Dendritic cell treated with granulocyte-macrophage colony-stimulating factor and Interleukin-4, amounts not matched to agents 40 ng/mL and 50 ng/mL, for 4 days (primary cell): ENCODE measurements at regions not wholly inside any gene's neighbourhood (a gene's known extent, or its start where the extent isn't known, plus 50 kb on each side); places are given as distances from the start of the nearest gene placed in this dataset.

Source experiments
- H3K27ac Mint-ChIP-seq: one replicate; pipeline ENCODE4 v1.8.0; 2022; ENCODE audit warnings: mild to moderate bottlenecking, mixed read lengths
- H3K27me3 Mint-ChIP-seq: one replicate; pipeline ENCODE4 v1.8.0; 2022; ENCODE audit warnings: mild to moderate bottlenecking, mixed read lengths
- H3K36me3 Mint-ChIP-seq: one replicate; pipeline ENCODE4 v1.8.0; 2022; ENCODE audit warnings: low read depth, mixed read lengths
- H3K4me1 Mint-ChIP-seq: one replicate; pipeline ENCODE4 v1.8.0; 2022; ENCODE audit warnings: low read depth, mixed read lengths
- H3K4me3 Mint-ChIP-seq: one replicate; pipeline ENCODE4 v1.8.0; 2022; ENCODE audit warnings: mild to moderate bottlenecking, moderate library complexity, mixed read lengths
- H3K9me3 Mint-ChIP-seq: one replicate; pipeline ENCODE4 v1.8.0; 2022; ENCODE audit warnings: mixed read lengths
- intact Hi-C: fragments of 100-400 bp; cut with micrococcal nuclease; formaldehyde crosslinking; loops from one replicate; pipeline ENCODE4 v1.15.0; 2022

GRCh38 chr5:98066910-98067309 lies 706.6 kb upstream of the RGMB start:
- no peak overlapping the region for H3K27ac Mint-ChIP-seq
- no peak overlapping the region for H3K4me3 Mint-ChIP-seq
- no peaks in the 10 kb centered on the region for H3K36me3 Mint-ChIP-seq
- intact Hi-C loops = no loop called here
- no peaks in the 10 kb centered on the region for H3K9me3 Mint-ChIP-seq
- H3K27me3 Mint-ChIP-seq = no peaks in the 10 kb centered on the region
- H3K4me1 Mint-ChIP-seq = no peaks in the 10 kb centered on the region

GRCh38 chr5:98069876-98070512 lies 703.5 kb upstream of the RGMB start:
- intact Hi-C loops = no loop called here
- Mint-ChIP-seq H3K4me3 (no peak overlapping the region), H3K27ac (no peak overlapping the region), H3K27me3 (no peaks in the 10 kb centered on the region), H3K36me3 (no peaks in the 10 kb centered on the region), H3K9me3 (no peaks in the 10 kb centered on the region), H3K4me1 (no peaks in the 10 kb centered on the region)

GRCh38 chr5:98072921-98073320 lies 700.5 kb upstream of the RGMB start:
- Mint-ChIP-seq H3K9me3 (no peaks in the 10 kb centered on the region), H3K4me3 (no peak overlapping the region), H3K4me1 (no peaks in the 10 kb centered on the region), H3K27ac (no peak overlapping the region), H3K36me3 (no peaks in the 10 kb centered on the region), H3K27me3 (no peaks in the 10 kb centered on the region)
- intact Hi-C loops = no loop called here

- intact Hi-C loops = no loop called here
- Mint-ChIP-seq H3K4me1 (no peaks in the 10 kb centered on the region), H3K27ac (no peak overlapping the region), H3K36me3 (no peaks in the 10 kb centered on the region), H3K9me3 (no peaks in the 10 kb centered on the region), H3K27me3 (no peaks in the 10 kb centered on the region), H3K4me3 (no peak overlapping the region)
Observed at GRCh38 chr5:98076501-98076900, 697.0 kb upstream of the RGMB start.

GRCh38 chr5:98085593-98085992 lies 687.9 kb upstream of the RGMB start:
- Mint-ChIP-seq H3K36me3 (no peaks in the 10 kb centered on the region), H3K4me3 (no peak overlapping the region), H3K9me3 (no peaks in the 10 kb centered on the region), H3K4me1 (no peaks in the 10 kb centered on the region), H3K27me3 (no peaks in the 10 kb centered on the region), H3K27ac (no peak overlapping the region)
- intact Hi-C loops = no loop called here

- no peaks in the 10 kb centered on the region for H3K4me1 Mint-ChIP-seq
- intact Hi-C loops = no loop called here
Observed at GRCh38 chr5:98095072-98095471, 678.4 kb upstream of the RGMB start.

GRCh38 chr5:98096155-98096554 lies 677.3 kb upstream of the RGMB start:
- H3K27ac Mint-ChIP-seq = no peak overlapping the region
- no peaks in the 10 kb centered on the region for H3K27me3 Mint-ChIP-seq
- no peak overlapping the region for H3K4me3 Mint-ChIP-seq
- intact Hi-C loops = no loop called here
- H3K4me1 Mint-ChIP-seq = no peaks in the 10 kb centered on the region
- no peaks in the 10 kb centered on the region for H3K9me3 Mint-ChIP-seq
- H3K36me3 Mint-ChIP-seq = no peaks in the 10 kb centered on the region

More at GRCh38 chr5:98095072-98095471, 678.4 kb upstream of the RGMB start:
- Mint-ChIP-seq H3K27me3 (no peaks in the 10 kb centered on the region), H3K9me3 (no peaks in the 10 kb centered on the region), H3K36me3 (no peaks in the 10 kb centered on the region), H3K27ac (no peak overlapping the region), H3K4me3 (no peak overlapping the region)

GRCh38 chr5:98099448-98100105 lies 673.9 kb upstream of the RGMB start:
- intact Hi-C loops = no loop called here
- H3K36me3 Mint-ChIP-seq = no peaks in the 10 kb centered on the region
- no peaks in the 10 kb centered on the region for H3K9me3 Mint-ChIP-seq
- no peak overlapping the region for H3K4me3 Mint-ChIP-seq
- no peaks in the 10 kb centered on the region for H3K27me3 Mint-ChIP-seq
- H3K27ac Mint-ChIP-seq = no peak overlapping the region
- H3K4me1 Mint-ChIP-seq = no peaks in the 10 kb centered on the region

- Mint-ChIP-seq H3K9me3 (no peaks in the 10 kb centered on the region), H3K27me3 (no peaks in the 10 kb centered on the region), H3K4me1 (no peaks in the 10 kb centered on the region), H3K27ac (no peak overlapping the region), H3K36me3 (no peaks in the 10 kb centered on the region), H3K4me3 (no peak overlapping the region)
- intact Hi-C loops = no loop called here
Observed at GRCh38 chr5:98101131-98101530, 672.3 kb upstream of the RGMB start.

- no peaks in the 10 kb centered on the region for H3K4me1 Mint-ChIP-seq
- no peaks in the 10 kb centered on the region for H3K9me3 Mint-ChIP-seq
- no peak overlapping the region for H3K4me3 Mint-ChIP-seq
- H3K36me3 Mint-ChIP-seq = no peaks in the 10 kb centered on the region
- intact Hi-C loops = no loop called here
- H3K27ac Mint-ChIP-seq = no peak overlapping the region
- H3K27me3 Mint-ChIP-seq = no peaks in the 10 kb centered on the region
Observed at GRCh38 chr5:98102936-98103335, 670.5 kb upstream of the RGMB start.

- no peak overlapping the region for H3K27ac Mint-ChIP-seq
- H3K4me1 Mint-ChIP-seq = no peaks in the 10 kb centered on the region
- no peaks in the 10 kb centered on the region for H3K27me3 Mint-ChIP-seq
- H3K9me3 Mint-ChIP-seq = no peaks in the 10 kb centered on the region
- intact Hi-C loops = no loop called here
- no peak overlapping the region for H3K4me3 Mint-ChIP-seq
- H3K36me3 Mint-ChIP-seq = no peaks in the 10 kb centered on the region
Observed at GRCh38 chr5:98103807-98104206, 669.7 kb upstream of the RGMB start.

- H3K9me3 Mint-ChIP-seq = no peaks in the 10 kb centered on the region
- no peak overlapping the region for H3K27ac Mint-ChIP-seq
Observed at GRCh38 chr5:98104454-98105188, 668.8 kb upstream of the RGMB start.

GRCh38 chr5:98105681-98106080 lies 667.8 kb upstream of the RGMB start:
- Mint-ChIP-seq H3K27me3 (no peaks in the 10 kb centered on the region), H3K4me1 (no peaks in the 10 kb centered on the region), H3K36me3 (no peaks in the 10 kb centered on the region), H3K27ac (no peak overlapping the region), H3K9me3 (no peaks in the 10 kb centered on the region), H3K4me3 (no peak overlapping the region)
- intact Hi-C loops = no loop called here

More at GRCh38 chr5:98104454-98105188, 668.8 kb upstream of the RGMB start:
- Mint-ChIP-seq H3K4me3 (no peak overlapping the region), H3K36me3 (no peaks in the 10 kb centered on the region), H3K27me3 (no peaks in the 10 kb centered on the region), H3K4me1 (no peaks in the 10 kb centered on the region)
- intact Hi-C loops = no loop called here

GRCh38 chr5:98106116-98107031 lies 667.1 kb upstream of the RGMB start:
- Mint-ChIP-seq H3K9me3 (no peaks in the 10 kb centered on the region), H3K27me3 (no peaks in the 10 kb centered on the region), H3K4me3 (no peak overlapping the region), H3K4me1 (no peaks in the 10 kb centered on the region), H3K36me3 (no peaks in the 10 kb centered on the region), H3K27ac (no peak overlapping the region)
- intact Hi-C loops = no loop called here
